GM19239 (cell line): ENCODE measurements at regions not wholly inside any gene's neighbourhood (a gene's known extent, or its start where the extent isn't known, plus 50 kb on each side); places are given as distances from the start of the nearest gene placed in this dataset.

Source experiments
- DNase-seq: peaks from one replicate; pipeline ENCODE4 v3.0.0; 2011; ENCODE audit warnings: low spot score; ENCODE audit not compliant: insufficient read length
- FAIRE-seq: peaks from 2 replicates; lab custom pipeline; 2011; peaks lifted over from hg19 to GRCh38; lab: Jason Lieb, UNC

DNA sequence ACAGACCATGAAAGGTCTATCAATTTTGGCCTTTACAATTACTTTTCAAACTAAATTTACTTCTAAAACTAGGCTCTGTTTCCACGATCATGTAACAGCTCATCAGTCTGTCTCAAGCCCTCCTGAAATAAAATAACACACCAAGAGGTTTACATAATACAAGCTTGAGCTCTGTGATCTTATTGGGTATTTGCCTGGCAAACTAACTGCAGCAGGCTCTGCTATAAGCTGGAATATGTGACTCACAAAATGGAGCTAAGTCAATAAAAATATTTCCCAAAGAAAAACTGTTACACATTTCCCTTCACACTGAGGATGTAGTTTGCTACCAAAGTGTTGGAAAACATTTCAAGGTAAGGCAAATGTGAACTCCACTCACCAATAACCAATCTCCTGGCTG, 94.7 kb upstream of the GPM6B start:
- DNase-seq (no peak), FAIRE-seq (peak; percentile 4)

DNA sequence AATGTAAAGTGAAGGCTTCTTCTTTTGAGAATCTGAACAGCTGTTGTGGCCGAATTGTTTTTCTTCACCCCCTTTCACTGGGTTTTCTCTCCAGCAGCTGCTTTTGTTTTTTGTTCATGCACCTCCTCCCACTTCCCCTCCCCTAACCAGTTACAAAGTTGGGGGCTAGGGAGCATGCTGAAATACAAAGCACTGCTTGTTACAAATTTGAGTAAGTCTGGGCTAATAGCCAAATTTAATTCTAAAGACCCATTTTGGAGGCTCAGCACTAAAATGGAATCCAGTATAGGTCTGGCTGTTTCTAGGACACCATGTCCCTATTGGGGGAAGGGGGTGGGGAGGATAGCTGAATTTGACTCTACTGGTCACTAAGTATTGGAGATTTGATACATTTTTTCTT, 89.2 kb upstream of the GPM6B start:
- no peak for DNase-seq
- FAIRE-seq: no peak

DNA sequence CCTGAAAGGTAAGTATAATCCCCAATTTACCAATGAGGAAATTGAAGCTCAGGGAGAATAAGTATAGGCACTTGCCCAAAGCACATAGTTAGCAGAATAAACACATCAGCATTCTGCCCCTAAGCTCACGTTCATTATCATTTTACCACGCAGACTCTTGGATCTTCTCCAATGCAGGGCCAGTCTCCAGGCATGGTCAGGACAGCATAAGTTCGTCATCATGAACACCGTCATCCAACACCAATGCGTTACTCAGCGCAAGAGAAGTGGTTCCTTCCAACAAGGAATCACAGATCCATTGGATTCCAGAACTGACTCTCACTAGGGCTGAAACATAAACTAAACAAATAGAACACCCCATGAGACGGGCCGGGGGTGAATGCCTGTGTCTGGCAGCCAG, 86.5 kb upstream of the GPM6B start:
- no peak for DNase-seq
- no peak for FAIRE-seq

DNA sequence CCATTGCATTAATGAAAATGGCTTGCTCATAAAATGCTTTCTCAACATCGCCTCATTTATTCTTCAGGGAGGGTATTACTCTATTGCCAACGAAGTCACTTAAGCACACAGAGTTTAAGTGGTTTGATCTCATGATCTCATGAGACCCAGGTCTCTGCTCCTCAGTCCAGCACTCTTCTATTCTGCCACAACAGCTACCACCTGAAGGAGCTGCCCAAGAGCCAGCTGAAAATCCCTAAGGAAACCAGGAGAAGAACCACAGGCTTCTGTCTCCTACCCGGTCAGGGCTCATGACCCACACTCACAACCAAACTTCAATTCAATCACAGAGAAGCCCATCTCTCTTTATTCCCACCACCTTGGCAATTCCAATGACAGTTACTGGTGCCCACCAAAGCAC, 85.5 kb upstream of the GPM6B start:
- FAIRE-seq (no peak), DNase-seq (no peak)

DNA sequence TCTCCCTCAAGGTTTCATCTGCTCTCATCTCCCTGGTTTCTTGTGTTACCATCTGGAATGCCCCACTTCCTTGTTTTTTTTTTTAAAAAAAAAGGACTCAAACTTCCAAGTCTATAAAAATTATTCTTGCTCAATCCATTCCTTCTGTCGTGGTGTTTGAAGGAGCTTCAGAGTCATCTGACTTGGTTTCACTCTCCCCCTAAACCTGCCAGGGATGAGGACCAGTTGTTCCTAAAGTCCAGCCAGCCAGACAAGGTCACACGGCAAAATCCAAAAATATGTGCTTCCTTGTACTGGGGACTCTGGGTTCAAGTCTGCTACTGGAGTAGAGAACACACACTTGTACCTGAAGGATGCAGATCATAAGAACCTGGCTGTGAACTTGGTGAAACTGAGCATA, 84.5 kb upstream of the GPM6B start:
- no peak for FAIRE-seq

DNA sequence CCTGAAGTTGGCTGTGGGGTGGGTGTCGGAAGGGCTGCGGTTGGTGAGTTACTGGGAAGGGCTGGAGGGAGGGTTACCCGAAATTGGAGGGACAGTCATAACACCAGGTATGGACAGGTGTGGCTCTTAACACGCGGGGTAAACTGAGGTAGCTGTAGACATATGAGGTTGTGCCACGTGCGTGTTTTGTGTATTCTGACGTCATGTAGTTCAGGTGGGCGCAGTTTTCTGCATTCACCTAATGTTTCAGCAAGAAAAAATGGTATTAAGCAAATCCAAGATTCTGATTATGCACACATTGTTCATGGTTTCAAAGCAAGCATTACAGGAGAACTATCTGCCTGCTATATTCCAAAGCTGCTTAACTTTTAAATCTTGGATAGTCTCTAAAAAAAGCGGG, 83.5 kb upstream of the GPM6B start:
- FAIRE-seq: no peak

More for the DNA sequence above, 84.5 kb upstream of the GPM6B start:
- no peak for DNase-seq

DNA sequence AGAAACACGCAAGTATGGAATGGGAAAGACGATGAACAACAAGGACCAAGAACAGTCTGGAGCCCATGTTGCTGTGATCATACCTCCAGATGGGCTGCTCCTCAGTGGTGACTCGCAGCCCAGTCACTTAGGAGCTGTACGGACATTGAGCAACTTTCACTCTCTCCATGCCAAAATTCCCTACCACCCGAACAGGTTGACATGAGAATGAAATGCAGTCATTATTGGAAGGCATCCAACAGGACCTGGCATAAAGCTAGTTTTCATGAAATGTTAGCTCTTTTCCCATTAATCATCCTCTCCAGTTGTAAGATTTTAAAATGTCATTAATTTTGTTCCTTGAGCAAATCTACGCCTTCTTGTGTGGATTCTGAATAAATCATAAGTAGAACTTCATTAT, 82.7 kb upstream of the GPM6B start:
- FAIRE-seq (no peak), DNase-seq (no peak)

More for the DNA sequence above, 83.5 kb upstream of the GPM6B start:
- no peak for DNase-seq

DNA sequence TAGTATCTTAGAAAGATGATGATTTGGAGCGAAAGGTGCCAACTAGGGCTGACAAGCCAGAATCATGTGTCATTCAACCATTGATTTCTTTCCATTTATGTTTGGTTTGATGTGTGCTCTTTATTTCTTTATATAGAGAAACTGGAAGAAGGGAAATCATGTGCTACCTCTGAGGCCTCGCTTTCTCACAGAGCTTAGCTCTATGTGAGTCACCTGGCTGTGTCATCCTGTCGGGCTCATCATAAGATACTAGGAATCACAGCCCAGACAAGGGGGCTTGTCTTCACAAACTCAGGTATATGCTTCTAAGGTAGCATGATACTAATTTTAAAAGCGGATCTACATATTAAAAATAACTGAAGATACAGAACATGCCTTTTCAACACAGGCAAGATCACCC, 81.7 kb upstream of the GPM6B start:
- FAIRE-seq: no peak
- no peak for DNase-seq

DNA sequence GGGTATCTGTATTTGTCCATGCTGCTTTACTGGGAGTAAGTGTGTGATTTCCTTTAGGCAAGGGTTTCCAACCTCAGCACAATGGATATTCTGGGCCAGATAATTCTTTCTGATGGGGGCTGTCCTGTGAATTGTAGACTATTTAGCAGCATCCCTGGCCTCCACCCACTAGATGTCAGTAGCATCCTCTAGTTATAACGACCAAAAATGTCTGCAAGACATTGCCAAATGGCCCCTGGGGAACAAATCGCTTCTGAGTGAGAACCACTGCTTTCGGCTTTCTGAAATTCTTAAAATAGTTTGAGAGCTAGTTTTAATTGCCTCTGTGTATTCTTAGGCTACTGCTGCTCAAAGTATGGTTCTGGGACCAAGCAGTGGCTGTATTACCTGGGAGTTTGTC, 81.2 kb upstream of the GPM6B start:
- DNase-seq: peak; percentile 0
- peak; percentile 88 for FAIRE-seq

DNA sequence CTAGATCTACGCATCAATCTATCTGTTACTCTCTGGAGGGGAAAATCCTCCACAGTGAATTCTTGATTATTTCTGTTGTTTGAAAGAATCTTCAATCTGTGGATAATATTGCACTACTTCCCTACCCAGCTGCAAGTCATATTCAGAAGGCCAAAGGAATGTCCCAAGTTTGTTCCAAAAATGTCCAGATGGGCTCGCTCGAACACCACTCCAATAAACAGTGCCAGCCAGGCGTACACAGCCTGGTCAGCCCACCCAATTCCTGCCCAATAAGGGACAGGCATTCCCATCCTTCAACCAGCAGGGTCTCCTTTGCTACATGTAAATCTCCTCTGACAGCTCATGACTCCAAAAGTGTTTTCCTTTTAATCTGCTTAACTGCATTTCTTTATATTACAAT, 80.7 kb upstream of the GPM6B start:
- no peak for DNase-seq
- peak; percentile 35 for FAIRE-seq

DNA sequence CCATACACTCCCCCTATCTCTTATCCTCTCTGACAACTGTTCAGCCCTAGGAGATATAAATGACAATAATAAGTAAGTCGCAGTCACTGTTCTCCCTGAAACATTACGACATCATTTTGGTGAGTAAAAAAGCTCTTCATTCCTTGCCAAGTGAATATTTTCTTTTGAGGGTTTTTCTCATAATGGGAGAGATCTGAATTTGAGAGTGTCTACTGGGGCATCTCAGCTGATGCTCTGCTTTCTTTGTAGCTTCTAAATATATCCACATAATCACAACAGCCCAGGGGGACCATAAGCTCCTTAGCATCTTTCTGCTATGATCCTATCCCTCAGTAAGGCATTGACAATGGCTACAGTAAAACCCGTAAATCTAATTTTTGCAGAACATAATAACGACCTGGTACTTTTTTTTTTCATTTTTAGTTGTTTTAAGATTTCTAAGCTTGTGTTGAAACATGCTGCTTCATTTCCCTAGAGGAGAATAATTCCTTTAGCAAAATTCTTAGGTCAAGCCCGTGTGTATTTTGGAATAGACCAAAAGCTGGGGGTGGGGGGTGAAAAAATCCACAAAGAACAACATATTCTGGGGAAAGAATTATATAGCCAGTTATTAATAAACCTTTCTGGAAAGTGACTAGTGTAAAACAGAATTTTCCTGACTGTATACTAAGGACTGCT, 78.1 kb upstream of the GPM6B start:
- DNase-seq (no peak), FAIRE-seq (no peak)

DNA sequence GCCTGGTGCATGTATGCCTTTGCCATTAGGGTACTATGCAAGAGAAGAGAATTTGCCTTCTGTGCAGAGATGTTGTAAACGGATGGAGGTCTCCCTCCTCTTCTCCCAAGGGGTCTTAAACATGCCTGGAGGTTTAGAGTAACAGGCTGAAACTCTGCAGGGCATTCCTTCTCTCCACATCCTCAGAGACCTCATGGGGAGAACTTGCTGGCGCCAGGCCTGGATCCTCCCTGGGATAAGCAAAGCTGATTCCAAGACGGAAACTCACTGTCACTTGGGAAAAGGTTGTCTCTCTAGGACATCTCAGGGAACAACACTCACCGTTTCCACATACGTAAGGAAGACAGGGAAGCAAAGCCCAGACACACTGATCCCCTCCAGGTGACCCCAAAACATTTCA, 76.9 kb upstream of the GPM6B start:
- no peak for FAIRE-seq
- no peak for DNase-seq

DNA sequence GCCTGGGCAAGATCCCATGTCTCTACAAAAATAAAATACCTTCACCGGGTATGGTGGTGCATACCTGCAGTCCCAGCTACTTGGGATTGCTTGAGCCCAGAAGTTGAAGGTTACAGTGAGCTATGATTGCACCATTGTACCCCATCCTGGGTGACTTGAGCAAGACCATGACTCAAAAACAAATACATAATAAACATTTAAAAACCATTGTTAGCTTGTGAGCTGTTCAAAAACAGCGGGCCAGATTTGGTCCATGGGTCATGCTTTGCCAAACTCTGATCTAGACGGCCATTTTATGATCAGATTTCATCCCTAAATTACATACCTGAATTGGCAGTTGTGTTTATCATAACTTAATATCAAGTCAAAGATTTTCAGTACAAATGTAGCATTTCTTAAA, 76.0 kb upstream of the GPM6B start:
- FAIRE-seq (no peak), DNase-seq (no peak)

DNA sequence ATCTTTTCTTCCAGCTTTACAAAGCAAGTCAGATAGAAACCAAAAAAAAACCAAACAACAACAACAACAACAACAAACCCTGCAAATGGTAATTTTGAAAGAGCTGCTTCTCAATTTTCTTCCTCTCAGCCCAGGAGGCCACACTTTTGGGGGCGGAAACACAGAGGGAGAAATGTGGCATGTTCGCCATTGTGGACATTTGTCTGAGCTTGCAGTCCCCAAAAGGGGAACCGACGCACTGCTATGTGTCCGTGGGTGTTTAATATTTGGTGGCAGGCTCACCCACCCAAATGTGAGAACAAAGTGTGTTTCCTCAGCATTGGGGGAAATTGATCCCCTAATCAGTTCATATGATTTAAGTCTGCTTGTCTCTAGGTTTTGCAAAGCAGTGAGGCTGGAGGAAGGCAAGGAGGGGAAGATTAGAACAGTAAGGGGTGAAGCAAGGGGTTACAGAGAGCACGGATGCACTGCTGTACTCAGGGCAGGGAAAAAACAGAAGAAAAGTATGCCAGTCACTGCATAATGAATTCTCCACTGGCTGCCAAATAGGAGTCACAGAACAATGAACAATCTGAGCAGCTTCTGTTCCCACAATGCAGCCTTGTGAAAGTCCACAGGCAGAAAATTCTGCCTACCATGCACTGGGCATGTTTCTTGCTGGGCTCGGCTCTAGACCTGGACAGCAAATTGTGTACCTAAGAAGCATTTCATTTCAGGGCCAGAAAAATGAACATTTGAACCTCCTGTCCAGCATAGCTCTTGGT, 74.7 kb upstream of the GPM6B start:
- FAIRE-seq: no peak
- DNase-seq: no peak

DNA sequence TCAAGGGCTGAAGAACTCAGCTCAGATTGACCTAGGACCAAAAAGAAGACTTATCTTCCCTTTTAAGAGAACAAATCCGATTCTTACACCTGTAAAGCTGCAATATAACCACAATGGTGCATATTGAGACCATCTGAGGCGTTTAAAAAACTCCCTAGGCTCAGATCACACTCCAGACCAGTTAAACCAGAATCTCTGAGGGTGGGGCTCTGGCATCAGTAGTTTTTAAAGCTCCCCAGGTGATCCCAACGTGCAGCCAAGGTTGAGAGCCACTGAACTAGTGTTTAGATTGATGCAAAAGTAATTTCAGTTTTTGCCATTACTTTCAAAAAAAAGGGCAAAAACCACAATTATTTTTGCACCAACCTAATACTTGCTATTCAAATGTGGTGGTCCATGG, 73.9 kb upstream of the GPM6B start:
- FAIRE-seq (peak; percentile 28), DNase-seq (no peak)

DNA sequence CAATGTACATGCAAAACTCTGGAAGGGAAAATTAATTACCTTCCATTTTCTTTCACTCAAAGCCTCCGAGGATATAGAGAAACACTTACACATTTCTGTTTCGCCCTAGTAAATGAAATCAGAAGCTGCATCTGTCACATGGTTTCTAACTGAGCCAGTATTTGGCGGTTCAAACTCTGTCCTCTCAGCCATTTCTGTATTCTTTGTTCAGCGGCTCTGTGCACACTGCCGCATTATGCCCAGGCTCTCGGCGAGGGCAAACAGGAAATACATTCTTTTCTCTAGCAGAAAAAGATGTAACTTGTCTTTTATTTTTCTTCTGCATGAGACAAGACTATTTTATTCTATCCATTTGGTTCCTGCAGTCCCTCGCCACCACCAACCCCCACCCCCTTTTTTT, 71.4 kb upstream of the GPM6B start:
- DNase-seq (no peak), FAIRE-seq (no peak)

DNA sequence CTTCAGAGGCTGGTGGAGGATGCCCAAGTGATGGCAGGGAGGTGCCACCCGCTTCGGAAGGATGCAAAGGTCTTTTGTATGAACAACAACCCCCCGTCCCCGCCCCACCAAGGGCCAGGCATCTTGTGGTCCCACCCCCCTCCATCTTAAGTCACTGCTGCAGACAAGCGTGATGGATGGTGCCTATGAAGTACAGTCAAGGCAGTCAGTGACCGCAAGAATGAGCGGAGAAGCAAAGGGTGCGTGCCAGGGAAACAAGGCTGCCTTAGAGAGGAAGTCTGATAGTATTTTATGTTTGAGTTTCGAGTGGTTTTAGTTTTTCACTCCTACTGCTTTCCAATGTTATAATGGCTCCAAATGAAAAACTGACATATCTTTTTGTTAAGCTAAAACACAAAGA, 68.7 kb upstream of the GPM6B start:
- DNase-seq (no peak), FAIRE-seq (no peak)

DNA sequence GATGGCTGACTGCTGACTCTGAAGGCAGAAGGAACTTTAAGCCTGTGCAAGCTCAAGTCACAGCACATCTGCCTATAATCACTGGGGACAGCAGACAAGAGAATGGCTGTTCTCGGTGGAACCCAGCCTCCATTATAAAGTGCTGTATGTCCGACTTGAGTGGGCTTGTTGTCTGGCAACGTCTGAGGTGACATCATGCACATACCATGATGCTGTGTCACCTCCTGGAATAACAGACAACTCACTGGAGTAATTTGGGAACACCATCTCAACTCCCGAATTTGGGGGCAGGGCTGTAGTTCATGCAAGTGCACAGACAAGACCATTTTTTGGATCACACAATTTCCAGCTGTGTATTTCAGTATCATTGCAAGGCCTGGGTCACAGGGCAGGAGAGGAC, 59.8 kb upstream of the GPM6B start:
- no peak for DNase-seq
- FAIRE-seq: no peak

DNA sequence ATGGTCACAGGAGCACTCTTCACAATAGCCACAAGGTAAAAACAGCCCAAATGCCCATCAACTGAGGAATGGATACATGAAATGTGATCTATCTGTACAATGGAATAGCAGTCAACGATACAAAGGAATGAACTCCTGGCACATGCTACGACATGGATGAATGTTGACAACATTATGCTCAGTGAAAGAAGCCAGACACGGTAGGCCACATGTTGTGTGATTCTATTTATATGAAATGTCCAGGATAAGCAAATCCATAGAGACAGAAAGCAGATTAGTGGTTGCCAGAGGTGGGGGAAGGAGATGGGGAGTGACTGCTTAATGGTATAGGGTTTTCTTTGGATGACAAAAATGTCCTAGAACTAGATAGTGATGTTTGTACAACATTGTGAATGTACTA, 58.7 kb upstream of the GPM6B start:
- no peak for DNase-seq
- FAIRE-seq: no peak

DNA sequence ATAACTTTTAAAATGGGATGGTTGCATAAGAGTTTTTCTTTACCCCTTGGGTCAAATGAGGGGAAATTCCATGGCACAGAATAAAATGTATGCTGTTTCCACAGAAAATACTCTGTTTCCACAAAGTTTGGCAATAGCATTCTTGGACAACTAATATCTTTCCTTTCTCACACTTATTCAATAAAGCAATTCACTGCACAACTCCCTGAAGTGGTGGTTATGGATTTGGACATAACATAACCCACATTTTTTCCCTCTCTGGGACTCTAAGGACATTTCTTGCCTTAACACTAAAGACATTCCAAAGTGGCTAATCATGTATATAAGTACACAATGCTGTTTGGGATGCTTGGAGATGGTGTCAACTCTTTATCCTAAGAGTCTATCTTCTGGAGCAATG, 51.7 kb upstream of the GPM6B start:
- DNase-seq (no peak), FAIRE-seq (no peak)
